Mesendoderm (in vitro differentiated cells): ENCODE measurements at regions not wholly inside any gene's neighbourhood (a gene's known extent, or its start where the extent isn't known, plus 50 kb on each side); places are given as distances from the start of the nearest gene placed in this dataset.

ENCODE experiments used
- DNase-seq: peaks from one replicate; pipeline ENCODE4 v3.0.0; 2013
- H2AK5ac ChIP-seq: 2 replicates; pipeline ENCODE4 v1.6.1; 2013; ENCODE audit warnings: low read length, inconsistent platforms
- H2BK120ac ChIP-seq: 2 replicates; pipeline ENCODE4 v1.6.1; 2013; ENCODE audit warnings: low read depth, mild to moderate bottlenecking, low read length, moderate library complexity, mixed read lengths
- H2BK15ac ChIP-seq: replicated peaks from 2 replicates; pipeline ENCODE4 v1.6.1; 2013; ENCODE audit warnings: low read depth, mild to moderate bottlenecking, moderate library complexity
- H2BK5ac ChIP-seq: 2 replicates; pipeline ENCODE4 v1.6.1; 2013; ENCODE audit warnings: low read length, inconsistent platforms
- H3K18ac ChIP-seq: 2 replicates; pipeline ENCODE4 v1.6.1; 2013; ENCODE audit warnings: mild to moderate bottlenecking, low read length, mixed read lengths
- H3K23ac ChIP-seq: one replicate; pipeline ENCODE4 v1.6.1; 2013; ENCODE audit warnings: low read length
- H3K27ac ChIP-seq: 2 replicates; pipeline ENCODE4 v1.5.1; 2013; ENCODE audit warnings: low read depth, mild to moderate bottlenecking, inconsistent platforms, low read length, moderate library complexity
- H3K27me3 ChIP-seq: 2 replicates; pipeline ENCODE4 v1.6.1; 2013; ENCODE audit warnings: low read length, control low read depth, mild to moderate bottlenecking, inconsistent platforms; ENCODE audit not compliant: insufficient read depth, poor library complexity
- H3K36me3 ChIP-seq: 2 replicates; pipeline ENCODE4 v1.6.1; 2013; ENCODE audit warnings: low read length, inconsistent platforms; ENCODE audit not compliant: control insufficient read depth, insufficient read depth
- H3K4ac ChIP-seq: one replicate; pipeline ENCODE4 v1.6.1; 2013; ENCODE audit warnings: low read depth, mild to moderate bottlenecking, low read length, moderate library complexity
- H3K4me1 ChIP-seq: 2 replicates; pipeline ENCODE4 v1.6.1; 2013; ENCODE audit warnings: low read depth, low read length, inconsistent platforms; ENCODE audit not compliant: control insufficient read depth
- H3K4me2 ChIP-seq: 2 replicates; pipeline ENCODE4 v1.6.1; 2013; ENCODE audit warnings: low read length
- H3K4me3 ChIP-seq: 2 replicates; pipeline ENCODE4 v1.5.1; 2013; ENCODE audit warnings: mild to moderate bottlenecking, low read length
- H3K56ac ChIP-seq: one replicate; pipeline ENCODE4 v1.6.1; 2013; ENCODE audit warnings: low read length
- H3K79me1 ChIP-seq: 2 replicates; pipeline ENCODE4 v1.6.1; 2013; ENCODE audit warnings: low read length, inconsistent platforms
- H3K79me2 ChIP-seq: 2 replicates; pipeline ENCODE4 v1.6.1; 2013; ENCODE audit warnings: mild to moderate bottlenecking, low read length; ENCODE audit not compliant: control insufficient read depth, insufficient read depth
- H3K9ac ChIP-seq: 2 replicates; pipeline ENCODE4 v1.6.1; 2013; ENCODE audit warnings: low read length, inconsistent platforms
- H4K5ac ChIP-seq: one replicate; pipeline ENCODE4 v1.6.1; 2013; ENCODE audit warnings: low read length
- H4K8ac ChIP-seq: one replicate; pipeline ENCODE4 v1.6.1; 2013; ENCODE audit warnings: low read depth, mild to moderate bottlenecking, control low read depth, low read length, moderate library complexity
- WGBS: extraction: QIAGEN DNeasy Blood & Tissue Kit; methylation state at CpG from one replicate; pipeline ENCODE4 v1.1.7; 2013; ENCODE audit warnings: low lambda C conversion rate, missing lambda C conversion rate; ENCODE audit not compliant: insufficient coverage; ENCODE audit errors: extremely low coverage; 5-methylcytosine and 5-hydroxymethylcytosine counted together

- H2BK15ac ChIP-seq: no peak overlapping the region
- no peaks in the 10 kb centered on the region for H3K79me1 ChIP-seq
- no peak overlapping the region for H4K8ac ChIP-seq
- H2BK5ac ChIP-seq: no peak overlapping the region
- H3K56ac ChIP-seq: no peak overlapping the region
- no peaks in the 10 kb centered on the region for H3K36me3 ChIP-seq
- H3K4ac ChIP-seq: no peak overlapping the region
- no peak overlapping the region for H3K4me3 ChIP-seq
- H2BK120ac ChIP-seq: no peak overlapping the region
- no peak for DNase-seq
- no peak overlapping the region for H3K23ac ChIP-seq
- no peaks in the 10 kb centered on the region for H3K27me3 ChIP-seq
- H3K79me2 ChIP-seq: no peaks in the 10 kb centered on the region
- WGBS: no CpG with 5 or more reads among the region's 1 CpG
- H3K27ac ChIP-seq: no peak overlapping the region
- no peak overlapping the region for H3K9ac ChIP-seq
- no peak overlapping the region for H2AK5ac ChIP-seq
- H3K18ac ChIP-seq: no peak overlapping the region
- no peaks in the 10 kb centered on the region for H3K4me1 ChIP-seq
- H3K4me2 ChIP-seq: no peak overlapping the region
- no peak overlapping the region for H4K5ac ChIP-seq
Measured at GRCh38 chrX:95836517-95836916, 848.1 kb upstream of the DIAPH2 start.

GRCh38 chrX:95841863-95842262 lies 842.8 kb upstream of the DIAPH2 start:
- H2BK5ac ChIP-seq: no peak overlapping the region
- H2BK120ac ChIP-seq: no peak overlapping the region
- H3K4me3 ChIP-seq: no peak overlapping the region
- H3K4me2 ChIP-seq: no peak overlapping the region
- H3K4ac ChIP-seq: no peak overlapping the region
- no peak overlapping the region for H3K56ac ChIP-seq
- H3K9ac ChIP-seq: no peak overlapping the region
- no peak overlapping the region for H4K5ac ChIP-seq
- no peaks in the 10 kb centered on the region for H3K27me3 ChIP-seq
- no peak overlapping the region for H3K23ac ChIP-seq
- no peaks in the 10 kb centered on the region for H3K36me3 ChIP-seq
- no peak overlapping the region for H4K8ac ChIP-seq
- H3K79me2 ChIP-seq: no peaks in the 10 kb centered on the region
- no peaks in the 10 kb centered on the region for H3K4me1 ChIP-seq
- DNase-seq: no peak
- H2AK5ac ChIP-seq: no peak overlapping the region
- H3K27ac ChIP-seq: no peak overlapping the region
- no peak overlapping the region for H3K18ac ChIP-seq
- H2BK15ac ChIP-seq: no peak overlapping the region
- H3K79me1 ChIP-seq: no peaks in the 10 kb centered on the region

DNA sequence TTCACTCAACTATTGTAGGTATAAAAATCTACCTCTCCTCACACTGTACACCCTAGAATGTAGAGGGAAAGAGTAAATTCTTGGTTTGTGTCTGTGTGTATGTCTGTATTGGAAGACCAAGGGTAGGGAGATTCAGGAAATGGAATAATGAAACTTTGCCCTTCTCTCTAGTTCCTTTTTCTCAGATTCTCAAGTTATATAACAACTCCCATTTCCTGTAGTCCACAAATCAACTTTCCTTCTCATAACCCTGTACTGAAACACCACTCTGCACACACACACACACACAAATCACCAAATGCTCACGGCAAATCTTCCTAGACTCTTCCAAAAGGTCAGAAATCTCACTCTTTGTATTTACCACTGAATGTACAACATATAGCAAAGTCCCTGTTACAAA lies 824.5 kb upstream of the DIAPH2 start:
- H3K4me3 ChIP-seq: no peak overlapping the region
- no peak overlapping the region for H4K8ac ChIP-seq
- H3K9ac ChIP-seq: no peak overlapping the region
- no peak overlapping the region for H2BK15ac ChIP-seq
- no peaks in the 10 kb centered on the region for H3K79me1 ChIP-seq
- H3K56ac ChIP-seq: no peak overlapping the region
- no peak overlapping the region for H2BK120ac ChIP-seq
- no peak overlapping the region for H3K4me2 ChIP-seq
- H3K18ac ChIP-seq: no peak overlapping the region
- H3K79me2 ChIP-seq: no peaks in the 10 kb centered on the region
- H2BK5ac ChIP-seq: no peak overlapping the region
- no peak overlapping the region for H3K23ac ChIP-seq
- H3K4ac ChIP-seq: no peak overlapping the region
- H3K27me3 ChIP-seq: no peaks in the 10 kb centered on the region
- no peak overlapping the region for H3K27ac ChIP-seq
- no peak overlapping the region for H4K5ac ChIP-seq
- no peak overlapping the region for H2AK5ac ChIP-seq
- no peak for DNase-seq
- no peaks in the 10 kb centered on the region for H3K36me3 ChIP-seq
- no CpG with 5 or more reads among the region's 1 CpG for WGBS
- no peaks in the 10 kb centered on the region for H3K4me1 ChIP-seq

DNA sequence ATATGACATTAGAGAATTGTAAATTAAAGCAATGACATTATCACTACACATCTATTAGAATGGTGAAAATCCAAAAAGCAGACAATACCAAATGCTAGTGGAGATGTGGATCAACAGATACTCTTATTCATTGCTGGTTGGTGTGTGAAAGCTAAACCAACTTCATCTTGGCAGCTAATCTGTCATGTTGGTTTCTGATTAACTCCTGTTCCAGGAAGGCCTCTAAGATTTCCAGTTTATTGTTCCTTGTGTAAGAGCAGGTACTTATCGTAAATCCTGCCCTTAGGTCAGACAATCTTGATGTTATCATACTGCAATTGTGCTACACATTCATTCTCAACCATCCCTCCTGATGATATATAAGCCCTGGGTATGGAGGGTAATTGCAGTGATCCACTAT lies 809.0 kb upstream of the DIAPH2 start:
- Histone ChIP-seq H4K5ac (no peak overlapping the region), H3K4me2 (no peak overlapping the region), H3K79me2 (no peaks in the 10 kb centered on the region), H3K36me3 (no peaks in the 10 kb centered on the region), H2BK120ac (no peak overlapping the region), H3K4me1 (no peaks in the 10 kb centered on the region), H3K27ac (no peak overlapping the region), H3K9ac (no peak overlapping the region), H3K4ac (no peak overlapping the region), H2BK15ac (no peak overlapping the region), H2BK5ac (no peak overlapping the region), H2AK5ac (no peak overlapping the region), H3K18ac (no peak overlapping the region), H3K27me3 (no peaks in the 10 kb centered on the region), H3K56ac (no peak overlapping the region), H3K23ac (no peak overlapping the region), H4K8ac (no peak overlapping the region), H3K4me3 (no peak overlapping the region), H3K79me1 (no peaks in the 10 kb centered on the region)
- no peak for DNase-seq
- no CpG with 5 or more reads among the region's 1 CpG for WGBS

GRCh38 chrX:95878874-95879273 lies 805.8 kb upstream of the DIAPH2 start:
- no peak overlapping the region for H2BK120ac ChIP-seq
- H3K36me3 ChIP-seq: no peaks in the 10 kb centered on the region
- H3K4ac ChIP-seq: no peak overlapping the region
- H3K27ac ChIP-seq: no peak overlapping the region
- H2AK5ac ChIP-seq: no peak overlapping the region
- no peaks in the 10 kb centered on the region for H3K4me1 ChIP-seq
- H4K5ac ChIP-seq: no peak overlapping the region
- peak; percentile 2 for DNase-seq
- H3K23ac ChIP-seq: no peak overlapping the region
- no peak overlapping the region for H3K4me3 ChIP-seq
- no peaks in the 10 kb centered on the region for H3K27me3 ChIP-seq
- no peak overlapping the region for H3K4me2 ChIP-seq
- H3K18ac ChIP-seq: no peak overlapping the region
- no peak overlapping the region for H3K56ac ChIP-seq
- H2BK5ac ChIP-seq: no peak overlapping the region
- WGBS: no CpG with 5 or more reads among the region's 4 CpGs
- no peaks in the 10 kb centered on the region for H3K79me1 ChIP-seq
- H3K79me2 ChIP-seq: no peaks in the 10 kb centered on the region
- no peak overlapping the region for H3K9ac ChIP-seq
- no peak overlapping the region for H4K8ac ChIP-seq
- no peak overlapping the region for H2BK15ac ChIP-seq

GRCh38 chrX:95884186-95884585 lies 800.5 kb upstream of the DIAPH2 start:
- no peak overlapping the region for H3K27ac ChIP-seq
- H3K27me3 ChIP-seq: no peaks in the 10 kb centered on the region
- no peak overlapping the region for H3K4me3 ChIP-seq
- H3K56ac ChIP-seq: no peak overlapping the region
- no peak overlapping the region for H4K8ac ChIP-seq
- H3K4me1 ChIP-seq: no peaks in the 10 kb centered on the region
- no peak overlapping the region for H2BK15ac ChIP-seq
- no peak overlapping the region for H3K18ac ChIP-seq
- no peaks in the 10 kb centered on the region for H3K79me1 ChIP-seq
- H2BK5ac ChIP-seq: no peak overlapping the region
- no peak overlapping the region for H3K9ac ChIP-seq
- H3K23ac ChIP-seq: no peak overlapping the region
- no peaks in the 10 kb centered on the region for H3K36me3 ChIP-seq
- no peak for DNase-seq
- no peak overlapping the region for H3K4ac ChIP-seq
- H3K4me2 ChIP-seq: no peak overlapping the region
- H4K5ac ChIP-seq: no peak overlapping the region
- no peak overlapping the region for H2AK5ac ChIP-seq
- no peak overlapping the region for H2BK120ac ChIP-seq
- no peaks in the 10 kb centered on the region for H3K79me2 ChIP-seq
- no CpG with 5 or more reads among the region's 2 CpGs for WGBS
